LoVo (cell line): ENCODE measurements at regions not wholly inside any gene's neighbourhood (a gene's known extent, or its start where the extent isn't known, plus 50 kb on each side); places are given as distances from the start of the nearest gene placed in this dataset.

ENCODE experiments used
- DNase-seq: peaks from one replicate; pipeline ENCODE4 v3.0.0-alpha.2; 2016; ENCODE audit warnings: low spot score

- DNase-seq, result no peak
Measured at GRCh38 chr5:124692950-124693349, 53.5 kb downstream of the ZNF608 start.

DNA sequence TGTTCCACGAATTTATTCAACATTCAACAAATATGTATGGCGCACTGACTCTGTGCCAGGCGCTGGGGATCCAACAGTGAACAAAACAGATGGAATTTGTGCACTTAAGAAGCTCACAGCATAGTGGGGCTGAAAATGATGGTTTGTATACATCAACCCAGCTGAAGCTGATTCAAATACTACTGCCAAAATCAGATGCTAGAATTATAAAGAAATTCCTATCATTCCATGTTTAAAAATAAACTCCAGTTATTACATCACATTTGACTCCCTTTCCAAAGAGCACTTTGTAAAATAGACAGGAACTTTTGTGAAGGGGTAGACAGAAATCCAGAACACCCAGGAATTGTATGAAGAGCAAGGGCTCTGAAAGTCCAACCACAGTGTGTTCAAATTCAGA is 54.1 kb downstream of the ZNF608 start:
- no peak for DNase-seq

DNA sequence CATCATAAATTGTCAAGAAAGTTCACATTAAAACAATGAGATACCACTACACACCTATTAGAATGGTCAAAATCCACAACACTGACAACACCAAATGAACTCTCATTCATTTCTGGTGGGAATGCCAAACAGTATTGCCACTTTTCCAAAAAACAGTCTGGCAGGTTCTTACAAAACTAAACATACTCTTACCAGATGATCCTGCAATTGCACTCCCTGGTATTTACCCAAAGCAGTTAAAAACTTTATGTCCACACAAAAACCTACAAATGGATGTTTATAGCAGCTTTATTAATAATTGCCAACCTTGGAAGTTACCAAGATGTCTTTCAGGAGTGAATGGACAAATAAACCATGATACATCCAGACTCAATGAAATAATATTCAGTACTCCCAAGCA is 56.8 kb downstream of the ZNF608 start:
- DNase-seq, result no peak

DNA sequence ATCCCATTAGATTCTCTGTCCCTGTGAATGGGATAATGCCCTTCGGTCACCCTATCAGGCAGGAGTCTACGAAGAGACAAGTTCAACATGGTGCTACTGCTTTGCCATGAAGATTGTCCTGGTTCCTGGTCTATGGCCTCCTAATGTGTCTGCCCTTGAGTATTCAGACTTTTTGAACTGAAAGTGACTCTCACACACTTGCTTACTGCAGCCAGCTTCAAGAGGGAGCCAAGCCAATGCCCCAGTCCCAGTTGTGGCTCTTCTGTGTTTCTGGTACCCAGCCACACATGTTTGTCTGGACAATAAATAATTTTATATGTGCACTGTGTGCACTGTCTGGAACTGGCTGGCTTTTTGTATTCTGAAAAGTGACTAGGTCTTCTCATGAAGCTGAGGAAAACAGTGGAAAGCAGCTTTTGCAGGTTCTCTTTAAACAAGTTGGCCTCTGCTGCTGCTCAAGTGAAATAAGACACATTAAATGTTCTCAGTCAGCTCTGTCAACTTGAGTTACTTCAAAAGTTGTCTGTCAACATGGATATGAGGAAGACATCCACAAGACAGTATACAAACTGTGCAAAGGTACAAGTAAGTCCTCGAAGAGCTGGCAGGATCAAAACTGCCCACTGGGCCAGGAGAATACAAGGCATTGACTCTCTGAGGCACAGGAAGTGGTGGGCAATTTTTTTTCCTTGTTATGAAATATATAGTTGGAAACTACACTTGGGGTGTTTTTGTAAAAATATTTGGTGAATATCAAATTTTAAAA is 60.0 kb downstream of the ZNF608 start:
- no peak for DNase-seq

- no peak for DNase-seq
Measured at GRCh38 chr5:124685404-124685930, 61.0 kb downstream of the ZNF608 start.

- no peak for DNase-seq
Measured at GRCh38 chr5:124683917-124684555, 62.4 kb downstream of the ZNF608 start.

- no peak for DNase-seq
Measured at GRCh38 chr5:124679578-124680199, 66.8 kb downstream of the ZNF608 start.

GRCh38 chr5:124678922-124679519 is 67.4 kb downstream of the ZNF608 start:
- no peak for DNase-seq

DNA sequence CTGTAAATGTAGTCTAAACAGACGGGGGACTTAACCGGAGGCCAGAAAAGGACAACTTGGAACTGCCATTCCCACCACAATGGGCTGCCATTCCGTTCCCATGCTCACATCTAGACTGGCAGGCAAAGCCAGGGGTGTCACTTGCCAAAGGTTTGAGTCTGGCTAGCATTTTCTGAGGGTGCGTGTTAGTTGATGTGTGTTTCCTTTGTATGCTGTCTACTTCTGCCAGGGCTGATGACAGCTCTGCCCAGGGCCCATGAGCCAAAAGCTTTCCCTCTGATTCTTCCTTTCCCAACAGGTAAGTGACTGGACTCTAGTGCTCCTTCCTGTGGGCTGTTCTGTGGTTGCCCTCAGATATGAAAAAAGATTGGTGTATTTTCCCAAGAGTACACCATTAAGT is 68.0 kb downstream of the ZNF608 start:
- no peak for DNase-seq

GRCh38 chr5:124677374-124678351 is 68.8 kb downstream of the ZNF608 start:
- no peak for DNase-seq

DNA sequence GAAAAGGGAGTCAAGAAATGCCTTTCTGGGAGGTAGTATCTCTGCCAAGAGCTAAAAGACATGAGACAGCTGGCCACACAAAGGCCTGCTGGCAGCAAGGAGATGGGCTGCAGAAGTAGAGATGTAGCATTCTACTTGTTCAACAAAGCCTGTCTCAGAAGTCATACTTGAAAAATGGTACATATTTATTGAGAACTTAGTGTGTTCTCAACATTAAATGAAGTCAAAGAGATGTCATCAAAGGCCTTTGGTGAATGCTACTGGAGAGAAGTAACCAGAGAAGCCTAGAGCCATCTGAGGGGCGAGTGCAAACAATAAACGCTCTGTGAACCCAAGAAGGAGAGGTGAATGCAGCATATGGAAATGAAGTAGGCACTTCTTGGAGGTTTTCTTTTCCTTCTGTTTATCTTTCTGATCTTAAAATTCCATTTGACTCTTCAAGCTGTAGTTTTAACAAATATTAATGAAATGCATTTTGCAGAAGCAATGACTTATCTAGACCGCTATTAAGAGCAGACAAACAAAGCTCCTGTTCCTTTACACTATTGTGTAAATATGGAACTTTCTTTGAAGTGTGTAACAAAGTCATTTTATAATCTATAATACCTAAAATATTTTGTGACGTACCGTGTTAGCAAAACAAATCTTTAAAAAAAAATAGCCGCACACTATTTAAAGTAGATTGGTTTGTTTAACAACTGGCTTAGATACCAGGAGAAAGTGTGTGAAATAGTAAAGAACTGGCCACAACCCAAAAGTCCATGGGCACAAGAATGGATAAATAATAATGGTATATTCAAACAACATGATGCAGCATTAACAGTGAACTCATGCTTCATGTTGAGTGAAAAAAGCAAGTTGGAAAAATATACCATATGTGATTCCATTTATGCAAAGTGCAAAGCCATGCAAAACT is 70.2 kb downstream of the ZNF608 start:
- no peak for DNase-seq

- no peak for DNase-seq
Measured at GRCh38 chr5:124671193-124671592, 75.2 kb downstream of the ZNF608 start.

DNA sequence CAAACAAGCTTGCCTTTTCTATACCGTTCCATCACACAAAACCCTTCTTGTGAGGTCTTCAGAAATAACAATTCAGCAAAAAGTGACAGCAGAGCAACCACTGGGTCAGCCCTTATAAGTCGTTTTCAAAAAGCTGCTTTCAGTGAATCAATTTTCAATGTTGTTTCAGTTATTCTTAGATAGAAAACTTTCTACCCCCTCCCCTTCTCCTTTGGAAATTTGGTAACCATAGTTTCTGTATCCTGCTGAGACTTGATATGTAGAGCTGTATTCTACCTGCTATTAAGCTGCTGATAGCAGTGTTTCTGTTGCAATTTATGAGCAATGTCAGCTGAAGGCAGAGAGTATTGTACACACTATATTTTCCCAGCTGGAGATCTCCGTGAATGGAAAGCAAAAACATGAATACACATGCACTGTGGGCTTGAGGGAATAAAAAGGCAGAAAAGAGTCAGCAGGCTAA is 75.7 kb downstream of the ZNF608 start:
- no peak for DNase-seq

GRCh38 chr5:124669956-124670721 is 76.3 kb downstream of the ZNF608 start:
- no peak for DNase-seq

GRCh38 chr5:124669300-124669648 is 77.2 kb downstream of the ZNF608 start:
- DNase-seq, result no peak

- DNase-seq, result no peak
Measured at GRCh38 chr5:124668353-124669299, 77.8 kb downstream of the ZNF608 start.

- DNase-seq, result no peak
Measured at GRCh38 chr5:124665625-124666024, 80.8 kb downstream of the ZNF608 start.

- DNase-seq, result no peak
Measured at GRCh38 chr5:124665035-124665434, 81.4 kb downstream of the ZNF608 start.
